HCT116 (cell line): ENCODE measurements at regions not wholly inside any gene's neighbourhood (a gene's known extent, or its start where the extent isn't known, plus 50 kb on each side); places are given as distances from the start of the nearest gene placed in this dataset.

Source experiments
- ATAC-seq: fragments of 200-7000 bp; cut with Tn5 transposase; 2 replicates; pipeline ENCODE4 v1.9.1; 2020; ENCODE audit warnings: mild to moderate bottlenecking, moderate library complexity
- BruUV-seq: library from RNA; stranded (reverse); fragments of 400-500 nt; replicated peaks from 2 replicates; lab custom pipeline; 2021; lab: Mats Ljungman, UMichigan
- CTCF ChIA-PET: fragments of 300-600 bp; sonication (Branson Sonifier 250); formaldehyde crosslinking; loops from one replicate; lab custom pipeline; 2021; ENCODE audit warnings: antibody characterized with exemption; lab: Charles Lee
- POLR2A ChIA-PET: fragments of 300-600, 350-600 bp; sonication (Branson Sonifier 250); formaldehyde crosslinking; loops from one replicate; lab custom pipeline; 2021; ENCODE audit warnings: antibody characterized with exemption; lab: Charles Lee
- RAD21 ChIA-PET, 2 experiments: fragments of 300-600 bp; sonication (Branson Sonifier 250); formaldehyde crosslinking; loops; one replicate each; lab custom pipeline; 2023; ENCODE audit warnings: low total read pairs in 2 of 2; ENCODE audit not compliant: uncharacterized antibody in 2 of 2, unreplicated experiment in 2 of 2, low non-redundant PET in 1 of 2; lab: Charles Lee
- DNase-seq: peaks from one replicate; pipeline ENCODE4 v3.0.0-alpha.2; 2010; ENCODE audit warnings: low read depth, low spot score
- H2AFZ ChIP-seq: fragments of 200-600 bp; shearing (Covaris generic), sonication (generic); 2 replicates; pipeline ENCODE4 v1.6.1; 2017; ENCODE audit warnings: low read depth, mixed run types, mixed read lengths, antibody characterized with exemption, low read length; ENCODE audit not compliant: poor library complexity, severe bottlenecking
- H3K27ac ChIP-seq: 2 replicates; pipeline ENCODE4 v1.5.1; 2012; ENCODE audit warnings: low read depth, low read length
- H3K27me3 ChIP-seq: fragments of 200-600 bp; sonication (generic); 2 replicates; pipeline ENCODE4 v1.6.1; 2016; ENCODE audit warnings: mixed run types, low read length, mixed read lengths; ENCODE audit not compliant: insufficient read depth
- H3K36me3 ChIP-seq, 2 experiments: fragments of 200-500 bp in 1 of 2; fragments of 200-600 bp in 1 of 2; sonication (Bioruptor generic) in 1 of 2; sonication (generic) in 1 of 2; 2 replicates each; pipeline versions ENCODE4 v1.5.1 to v1.6.1; 2014 to 2016; ENCODE audit warnings: low read length in 2 of 2, inconsistent platforms in 1 of 2, mixed read lengths in 1 of 2, mixed run types in 1 of 2; ENCODE audit not compliant: insufficient read depth in 2 of 2, control insufficient read depth in 1 of 2
- H3K4me1 ChIP-seq, 2 experiments: fragments of 200-600 bp in 1 of 2; sonication (generic) in 1 of 2; 2 replicates each; pipeline versions ENCODE4 v1.5.1 to v1.6.1; 2012 to 2017; ENCODE audit warnings: low read length in 2 of 2, inconsistent platforms in 1 of 2, mild to moderate bottlenecking in 1 of 2, mixed read lengths in 1 of 2, mixed run types in 1 of 2, moderate library complexity in 1 of 2; ENCODE audit not compliant: insufficient read depth in 2 of 2, control insufficient read depth in 1 of 2
- H3K4me2 ChIP-seq: fragments of 200-600 bp; sonication (generic); 2 replicates; pipeline ENCODE4 v1.6.1; 2017; ENCODE audit warnings: mixed run types, low read length, mixed read lengths
- H3K4me3 ChIP-seq, 2 experiments: fragments of 200-600 bp in 1 of 2; sonication (generic) in 1 of 2; replicated peaks in 1 of 2; 2 replicates each; pipeline ENCODE4 v1.5.1; 2011 to 2016; ENCODE audit warnings: low read length in 2 of 2, control low read depth in 1 of 2, low read depth in 1 of 2, mild to moderate bottlenecking in 1 of 2, mixed read lengths in 1 of 2, mixed run types in 1 of 2
- H3K79me2 ChIP-seq: fragments of 200-600 bp; sonication (generic); 2 replicates; pipeline ENCODE4 v1.6.1; 2017; ENCODE audit warnings: mild to moderate bottlenecking, mixed run types, low read length, moderate library complexity, mixed read lengths; ENCODE audit not compliant: insufficient read depth
- H3K9ac ChIP-seq: fragments of 200-600 bp; sonication (generic); 2 replicates; pipeline ENCODE4 v1.6.1; 2016; ENCODE audit warnings: low read length, mixed read lengths
- H3K9me2 ChIP-seq: fragments of 200-600 bp; sonication (generic), shearing (Covaris generic); 2 replicates; pipeline ENCODE4 v1.6.1; 2017; ENCODE audit warnings: mixed run types, mild to moderate bottlenecking, moderate library complexity; ENCODE audit not compliant: insufficient read depth
- H3K9me3 ChIP-seq, 2 experiments: fragments of 200-500 bp in 1 of 2; fragments of 200-600 bp in 1 of 2; sonication (Bioruptor generic) in 1 of 2; sonication (generic) in 1 of 2; 2 replicates each; pipeline ENCODE4 v1.6.1; 2014 to 2017; ENCODE audit warnings: low read length in 2 of 2, mixed read lengths in 2 of 2, inconsistent platforms in 1 of 2, low read depth in 1 of 2, mild to moderate bottlenecking in 1 of 2, mixed run types in 1 of 2, moderate library complexity in 1 of 2; ENCODE audit not compliant: control insufficient read depth in 1 of 2, insufficient read depth in 1 of 2
- H4K20me1 ChIP-seq: fragments of 200-600 bp; sonication (generic), shearing (Covaris generic); 2 replicates; pipeline ENCODE4 v1.6.1; 2017; ENCODE audit warnings: mixed run types, mild to moderate bottlenecking, moderate library complexity; ENCODE audit not compliant: insufficient read depth
- ATF3 ChIP-seq: IDR thresholded peaks from 2 replicates; pipeline ENCODE4 v1.6.1; 2012
- CBX3 ChIP-seq: IDR thresholded peaks from 2 replicates; pipeline ENCODE4 v1.6.1; 2012; ENCODE audit warnings: low read depth
- CEBPB ChIP-seq: IDR thresholded peaks from 2 replicates; pipeline ENCODE4 v1.6.1; 2012; ENCODE audit warnings: low read depth
- CTCF ChIP-seq, 3 experiments: fragments of 200-600 bp in 1 of 3; sonication (generic) in 1 of 3; IDR thresholded peaks in 2 of 3; conservative IDR thresholded peaks in 1 of 3; 2 replicates each; pipeline ENCODE4 v1.5.1; 2012 to 2017; ENCODE audit warnings: low read depth in 2 of 3, low read length in 2 of 3, antibody characterized with exemption in 1 of 3, borderline replicate concordance in 1 of 3, control low read depth in 1 of 3, mild to moderate bottlenecking in 1 of 3, mixed read lengths in 1 of 3, mixed run types in 1 of 3, moderate library complexity in 1 of 3; ENCODE audit not compliant: insufficient read depth in 1 of 3
- EGR1 ChIP-seq: IDR thresholded peaks from 2 replicates; pipeline ENCODE4 v1.6.1; 2012; ENCODE audit warnings: low read depth
- ELF1 ChIP-seq: IDR thresholded peaks from 2 replicates; pipeline ENCODE4 v1.6.1; 2012; ENCODE audit warnings: low read depth, borderline replicate concordance
- EZH2 ChIP-seq: fragments of 200-600 bp; sonication (generic); IDR thresholded peaks from 2 replicates; pipeline ENCODE4 v1.6.1; 2017; ENCODE audit warnings: antibody characterized with exemption, mixed run types
- JUND ChIP-seq: IDR thresholded peaks from 2 replicates; pipeline ENCODE4 v1.6.1; 2012
- MAX ChIP-seq: IDR thresholded peaks from 2 replicates; pipeline ENCODE4 v1.6.1; 2012
- POLR2AphosphoS5 ChIP-seq: IDR thresholded peaks from 2 replicates; pipeline ENCODE4 v1.6.1; 2011; ENCODE audit warnings: mild to moderate bottlenecking, low read depth, low read length, moderate library complexity
- REST ChIP-seq: IDR thresholded peaks from 2 replicates; pipeline ENCODE4 v1.6.1; 2012; ENCODE audit warnings: low read depth
- SIN3A ChIP-seq: IDR thresholded peaks from 2 replicates; pipeline ENCODE4 v1.6.1; 2012; ENCODE audit warnings: low read depth
- SP1 ChIP-seq: IDR thresholded peaks from 2 replicates; pipeline ENCODE4 v1.6.1; 2012; ENCODE audit warnings: low read depth
- TCF7L2 ChIP-seq: IDR thresholded peaks from 2 replicates; pipeline ENCODE4 v1.7.0; 2011; ENCODE audit warnings: borderline replicate concordance, inconsistent platforms; ENCODE audit not compliant: insufficient read depth, insufficient read length; ENCODE audit errors: extremely low read depth
- ZBTB33 ChIP-seq: IDR thresholded peaks from 2 replicates; pipeline ENCODE4 v1.6.1; 2011; ENCODE audit warnings: mild to moderate bottlenecking, low read length, moderate library complexity; ENCODE audit not compliant: insufficient replicate concordance; ENCODE audit errors: extremely low read depth
- ZFX ChIP-seq: fragments of 450-650 bp; IDR thresholded peaks from 2 replicates; pipeline ENCODE4 v1.6.1; 2017
- ZNF274 ChIP-seq: fragments of 200-500 bp; sonication (Bioruptor generic); IDR thresholded peaks from 2 replicates; pipeline ENCODE4 v1.6.1; 2014; ENCODE audit warnings: mild to moderate bottlenecking, low read depth, low read length, inconsistent platforms
- intact Hi-C: fragments of 100-400 bp; cut with micrococcal nuclease; formaldehyde crosslinking; loops from 2 replicates; pipeline ENCODE4 v1.10.0; 2022

GRCh38 chr2:217203086-217203485, 343.2 kb upstream of the TNP1 start:
- ATAC-seq = no peak
- Histone ChIP-seq H3K4me2 (no peak overlapping the region), H3K27ac (no peak overlapping the region), H3K36me3 (no peaks in the 10 kb centered on the region), H3K27me3 (peaks cover 45% of the 10 kb centered on the region), H3K4me3 (no peak overlapping the region), H4K20me1 (no peaks in the 10 kb centered on the region), H3K9me2 (no peaks in the 10 kb centered on the region), H3K4me1 (no peaks in the 10 kb centered on the region), H2AFZ (no peak overlapping the region), H3K9me3 (no peaks in the 10 kb centered on the region), H3K9ac (no peak overlapping the region), H3K79me2 (no peaks in the 10 kb centered on the region)
- no peak for DNase-seq
- ChIA-PET POLR2A (no interaction called here), RAD21 (no interaction called here), CTCF (no interaction called here)
- no peak for TF ChIP-seq CEBPB
- TF ChIP-seq EZH2 = no peak
- no peak for TF ChIP-seq SP1
- TF ChIP-seq JUND = no peak
- no peak for TF ChIP-seq MAX
- TF ChIP-seq ZNF274 = no peak
- TF ChIP-seq ATF3 = no peak
- no peak for TF ChIP-seq ZFX
- TF ChIP-seq SIN3A = no peak
- TF ChIP-seq CBX3 = no peak
- TF ChIP-seq EGR1 = no peak
- no peak for TF ChIP-seq CTCF (IDR thresholded peaks at IDR 0.05 in 2 of 3, conservative IDR thresholded peaks at IDR 0.05 in 1 of 3; ENCODE audit: borderline replicate concordance in 1 of 3, insufficient read depth in 1 of 3, low read depth in 2 of 3, low read length in 2 of 3)
- TF ChIP-seq REST = no peak
- no peak for TF ChIP-seq ZBTB33
- no peak for TF ChIP-seq TCF7L2
- no peak for TF ChIP-seq POLR2AphosphoS5
- TF ChIP-seq ELF1 = no peak
- no TSS peak for BruUV-seq
- intact Hi-C loops = no loop called here
